Astrocyte of the hippocampus (primary cell): ENCODE measurements at regions not wholly inside any gene's neighbourhood (a gene's known extent, or its start where the extent isn't known, plus 50 kb on each side); places are given as distances from the start of the nearest gene placed in this dataset.
"Not testable (repeated sequence)": the region's sequence is repeated elsewhere in the genome, so short reads cannot be mapped to it uniquely, and the experiment has no call there.

Experiments used
- DNase-seq: peaks from one replicate; pipeline ENCODE4 v3.0.0; 2011; ENCODE audit warnings: low read depth, low spot score

DNA sequence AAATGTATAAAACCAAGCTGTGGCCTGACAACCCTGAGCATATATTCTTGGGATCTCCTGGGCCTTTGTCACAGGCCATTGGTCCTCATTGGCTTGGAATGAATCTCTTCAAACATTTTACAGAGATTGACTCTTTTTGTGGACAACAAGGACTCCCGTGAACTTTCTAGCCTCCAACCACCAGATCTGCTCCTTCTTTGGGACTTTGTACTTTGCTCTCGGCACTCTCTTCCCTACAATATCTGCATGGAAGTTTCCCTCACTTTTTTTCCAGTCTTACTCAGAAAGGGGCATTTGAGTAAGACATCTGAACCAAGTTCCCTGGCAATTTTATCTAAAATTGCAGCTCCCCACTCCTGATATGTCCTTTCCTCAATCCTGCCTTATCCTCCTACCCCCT, 158.8 kb downstream of the PHLDA1 start:
- no peak for DNase-seq

GRCh38 chr12:75870878-75871277, 160.7 kb downstream of the PHLDA1 start:
- DNase-seq, result peak; percentile 55

DNA sequence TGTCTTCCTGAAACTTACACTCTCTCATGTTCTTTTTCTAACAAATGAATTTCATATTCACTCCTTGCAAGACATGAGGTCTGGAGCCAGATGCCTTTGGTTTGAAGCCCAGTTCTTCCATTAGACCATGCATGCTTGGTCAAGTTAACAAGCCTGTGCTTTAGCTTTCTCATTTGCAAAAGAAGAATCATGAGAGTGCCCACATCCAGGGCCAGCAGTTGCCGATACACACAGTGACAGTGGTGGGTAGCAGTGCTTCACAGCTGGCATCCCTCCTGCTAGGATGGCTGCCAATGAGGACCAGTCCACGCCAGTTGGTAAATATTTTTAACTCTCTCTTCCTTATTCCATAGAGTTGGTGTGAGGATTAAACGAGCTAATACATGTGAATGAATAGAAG, 163.1 kb downstream of the PHLDA1 start:
- DNase-seq, result peak; percentile 92

DNA sequence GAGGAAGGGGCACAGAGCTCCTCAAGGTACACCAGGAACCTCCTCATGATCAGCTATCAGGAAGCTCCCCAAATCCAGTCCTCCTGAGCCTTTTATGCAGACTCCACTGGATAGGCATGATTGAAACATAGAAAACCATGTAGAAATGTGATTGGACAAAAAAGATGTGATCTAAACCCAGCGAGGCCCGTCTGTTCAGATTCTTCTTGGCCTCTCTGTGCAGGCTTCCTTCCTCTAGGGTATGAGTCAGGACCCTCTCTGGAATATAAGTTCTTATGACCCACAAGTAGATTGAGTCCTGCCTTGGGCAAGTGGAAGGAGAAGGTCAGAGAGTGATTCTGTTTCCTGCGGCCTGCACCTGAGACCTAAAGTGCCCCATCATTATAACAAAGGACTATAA, 166.3 kb downstream of the PHLDA1 start:
- DNase-seq, result no peak

GRCh38 chr12:75864161-75864560, 167.4 kb downstream of the PHLDA1 start:
- DNase-seq, result no peak

DNA sequence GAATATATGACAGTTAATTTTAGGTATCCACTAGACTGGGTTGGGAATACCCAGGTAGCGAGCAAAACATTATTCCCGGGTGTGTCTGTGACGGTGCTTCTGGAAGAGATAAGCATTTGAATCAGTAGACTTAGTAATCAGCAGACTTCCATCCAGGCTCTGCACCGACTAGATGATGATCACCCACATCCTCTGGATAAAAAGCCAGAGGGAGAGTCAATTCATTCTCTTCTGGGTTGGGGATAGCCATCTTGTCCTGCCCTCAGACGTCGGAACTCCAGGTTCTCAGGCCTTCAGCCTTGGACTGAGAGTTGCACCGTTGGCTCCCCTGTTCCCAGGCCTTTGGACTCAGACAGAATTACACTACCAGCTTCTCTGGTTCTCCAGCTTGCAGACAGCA, 168.0 kb downstream of the PHLDA1 start:
- DNase-seq, result no peak

- peak; percentile 52 for DNase-seq
Observed at GRCh38 chr12:75862692-75863471, 168.7 kb downstream of the PHLDA1 start.

DNA sequence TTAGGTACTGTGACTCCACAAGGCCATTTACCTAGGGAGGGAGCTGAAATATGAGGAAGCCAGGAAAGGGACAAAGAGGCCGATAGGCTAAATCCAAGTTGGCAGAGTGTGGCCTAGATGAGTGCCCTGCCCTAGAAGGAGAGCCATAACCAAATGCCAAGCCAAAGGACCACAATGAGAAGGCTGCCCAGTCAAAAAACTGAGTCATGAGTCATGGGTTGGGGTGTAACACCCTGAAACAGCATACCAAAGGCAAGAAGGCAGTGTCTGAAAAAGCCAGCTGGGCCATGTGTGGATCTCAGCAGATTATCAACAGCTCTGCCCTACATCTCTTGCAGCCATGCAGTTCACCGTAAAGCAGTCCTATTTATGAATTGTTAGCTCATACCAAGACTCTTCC, 171.7 kb downstream of the PHLDA1 start:
- DNase-seq, result no peak

DNA sequence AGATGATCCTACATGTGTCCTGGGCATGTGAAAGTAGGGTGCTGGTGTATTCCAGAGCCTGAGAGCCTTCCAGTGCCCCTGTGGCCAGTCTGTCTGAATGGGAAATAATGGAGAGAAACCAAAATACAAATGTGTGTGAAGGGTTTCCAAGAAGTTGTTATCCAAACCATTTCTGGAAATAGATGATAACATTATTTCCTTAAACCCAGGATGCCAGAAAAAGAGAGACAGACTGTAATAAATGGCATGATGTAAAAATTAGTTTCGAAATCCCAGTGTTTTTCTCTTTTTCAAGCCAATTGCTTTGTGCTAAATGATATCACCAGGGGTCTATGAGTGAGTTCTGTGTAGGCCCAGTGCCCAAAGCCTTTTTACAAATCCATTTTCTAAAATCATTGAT, 175.3 kb downstream of the PHLDA1 start:
- no peak for DNase-seq

- DNase-seq, result no peak
Observed at GRCh38 chr12:75855360-75855759, 176.2 kb downstream of the PHLDA1 start.

GRCh38 chr12:75854681-75855309, 176.8 kb downstream of the PHLDA1 start:
- no peak for DNase-seq

DNA sequence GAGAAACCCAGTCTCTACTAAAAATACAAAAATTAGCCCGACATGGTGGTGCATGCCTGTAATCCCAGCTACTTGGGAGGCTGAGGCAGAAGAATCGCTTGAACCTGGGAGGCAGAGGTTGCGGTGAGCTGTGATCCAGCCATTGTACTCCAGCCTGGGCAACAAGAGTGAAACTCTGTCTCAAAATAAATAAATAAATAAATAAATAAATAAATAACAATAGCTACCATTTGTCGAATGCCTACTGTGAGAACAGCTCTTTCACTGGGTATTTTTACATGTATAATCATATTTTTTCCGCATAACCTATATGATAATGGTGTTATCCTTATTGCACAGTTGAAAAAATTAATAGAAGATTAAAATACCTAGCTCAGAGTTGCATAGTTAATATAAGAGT, 177.4 kb downstream of the PHLDA1 start:
- not testable (repeated sequence) for DNase-seq

GRCh38 chr12:75853626-75854025, 177.9 kb downstream of the PHLDA1 start:
- no peak for DNase-seq

GRCh38 chr12:75852956-75853355, 178.6 kb downstream of the PHLDA1 start:
- no peak for DNase-seq

GRCh38 chr12:75852143-75852542, 179.4 kb downstream of the PHLDA1 start:
- DNase-seq, result peak; percentile 54

DNA sequence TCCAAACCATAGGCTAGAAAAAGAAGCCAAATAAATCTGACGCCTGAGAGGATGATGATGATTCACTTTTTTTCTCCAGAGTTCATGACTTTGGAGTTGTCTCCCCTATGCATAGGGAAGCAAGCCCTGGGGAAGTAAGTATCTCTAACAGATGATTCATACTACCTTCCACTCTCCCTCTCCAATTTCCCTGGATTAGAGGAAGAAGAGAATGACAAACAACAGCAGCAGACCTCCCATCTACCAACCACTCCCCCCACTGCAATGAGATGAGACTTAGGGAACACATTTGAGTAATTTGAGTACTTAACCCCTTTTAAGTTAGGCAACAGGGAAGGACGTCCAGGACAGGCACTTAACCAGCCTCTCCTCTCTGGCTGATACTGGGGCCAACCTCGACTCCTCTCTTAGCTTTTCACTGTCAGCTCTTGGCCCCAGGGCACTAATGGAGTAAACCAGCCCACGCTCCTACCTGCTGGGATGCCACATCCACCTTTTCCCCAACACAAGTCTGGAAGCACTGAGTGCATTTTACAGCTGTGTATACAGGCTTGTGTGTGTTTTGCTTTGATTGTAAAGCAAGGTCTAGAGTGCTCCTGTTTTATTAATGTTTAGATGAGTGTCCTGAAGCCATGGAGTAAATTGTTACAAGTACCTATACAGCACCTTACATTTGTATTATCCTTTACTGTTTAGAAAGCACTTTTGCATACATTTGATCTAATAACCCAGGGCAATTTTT, 180.7 kb downstream of the PHLDA1 start:
- no peak for DNase-seq

DNA sequence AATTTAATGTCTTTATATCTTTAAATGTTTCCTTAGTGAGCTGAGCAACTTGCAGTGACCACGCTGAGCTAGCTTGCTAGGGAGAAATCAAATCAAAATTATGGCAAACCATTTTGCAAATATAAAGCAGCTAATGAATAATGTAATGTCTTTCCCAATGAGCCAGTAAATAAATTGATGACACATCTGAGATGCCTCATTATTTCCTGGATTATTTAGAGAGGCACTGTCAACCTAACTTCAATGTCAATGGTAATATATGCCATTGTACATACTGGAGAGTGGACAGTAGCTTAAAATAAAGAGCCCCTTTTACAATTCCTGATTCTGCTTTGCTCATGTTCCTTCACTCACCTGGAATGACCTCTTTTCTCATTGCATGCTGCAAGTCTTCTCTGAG, 182.6 kb downstream of the PHLDA1 start:
- DNase-seq, result no peak

DNA sequence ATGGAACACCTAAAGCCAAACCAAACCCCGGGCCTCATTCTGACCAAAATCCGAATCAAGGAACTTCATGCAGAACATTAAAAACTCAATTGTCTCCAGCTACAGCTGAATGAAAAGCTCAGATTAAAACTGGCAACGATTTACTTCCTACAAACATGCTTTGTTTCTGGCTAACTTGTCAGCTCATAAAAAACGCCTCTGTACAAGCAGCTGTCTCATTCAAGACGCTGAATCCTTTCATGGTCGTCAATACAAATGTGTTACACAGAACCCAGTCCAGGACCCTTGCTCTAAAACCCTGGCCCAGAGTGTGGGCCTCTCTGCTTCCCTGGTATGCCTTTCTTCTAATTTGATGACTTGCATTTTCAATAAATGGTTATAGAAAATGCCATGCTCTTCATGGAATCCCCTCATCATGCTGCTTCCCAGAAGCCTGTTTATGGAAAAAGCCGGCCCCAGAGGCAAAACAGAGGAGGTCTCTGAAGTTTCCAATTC, 183.1 kb downstream of the PHLDA1 start:
- DNase-seq, result peak; percentile 26

GRCh38 chr12:75846102-75846501, 185.5 kb downstream of the PHLDA1 start:
- DNase-seq, result no peak

- DNase-seq, result no peak
Observed at GRCh38 chr12:75844985-75845384, 186.6 kb downstream of the PHLDA1 start.

DNA sequence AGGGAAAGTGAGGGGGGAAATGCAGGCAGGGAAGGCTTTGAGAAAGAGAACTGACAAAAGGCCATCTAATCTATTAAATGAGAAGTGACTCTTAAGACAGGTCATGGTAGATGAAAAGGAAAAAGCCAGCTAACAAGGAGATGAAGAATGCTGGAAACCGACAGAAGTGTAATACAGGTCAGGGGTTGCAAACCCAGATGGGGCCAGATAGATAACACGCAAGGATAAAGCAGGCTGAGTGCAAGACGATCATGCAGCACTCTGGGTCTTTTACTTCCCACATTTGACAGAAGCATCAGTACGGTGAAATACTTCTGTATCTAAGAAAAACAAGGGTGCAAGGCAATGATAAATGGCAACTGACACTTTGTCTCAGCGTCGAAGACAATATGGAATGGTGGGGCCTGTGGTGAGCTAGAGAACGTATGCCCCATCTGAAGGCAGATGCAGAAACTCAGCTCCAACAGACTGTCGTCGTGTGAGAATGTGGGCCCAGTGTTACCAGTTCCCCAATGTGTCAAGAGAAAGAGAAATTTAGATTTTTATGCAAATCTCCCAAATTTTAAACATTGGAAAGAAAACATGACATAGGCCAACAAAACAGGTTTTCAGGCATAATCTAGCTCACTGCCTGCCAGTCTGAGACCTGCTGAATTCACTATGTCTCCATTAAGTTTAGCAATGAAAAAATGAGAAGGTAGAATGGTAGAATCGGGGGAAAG, 187.4 kb downstream of the PHLDA1 start:
- no peak for DNase-seq

GRCh38 chr12:75842090-75842489, 189.5 kb downstream of the PHLDA1 start:
- no peak for DNase-seq
